PFSK-1 (cell line): ENCODE measurements at regions not wholly inside any gene's neighbourhood (a gene's known extent, or its start where the extent isn't known, plus 50 kb on each side); places are given as distances from the start of the nearest gene placed in this dataset.

Source experiments
- FOXP2 ChIP-seq: optimal IDR thresholded peaks from 2 replicates; pipeline ENCODE3; 2011; ENCODE audit warnings: borderline replicate concordance, control low read depth, inconsistent platforms; ENCODE audit not compliant: insufficient read depth; ENCODE audit errors: extremely low read length, extremely low read depth
- POLR2AphosphoS5 ChIP-seq: IDR thresholded peaks from 2 replicates; pipeline ENCODE4 v1.6.1; 2012; ENCODE audit warnings: low read depth, mild to moderate bottlenecking, control low read depth, low read length, moderate library complexity
- REST ChIP-seq, 2 experiments: IDR thresholded peaks; 2 replicates each; pipeline versions ENCODE4 v1.6.1 to v1.8.0; 2011 to 2012; ENCODE audit warnings: low read depth in 2 of 2, low read length in 2 of 2, control low read depth in 1 of 2, inconsistent platforms in 1 of 2, mild to moderate bottlenecking in 1 of 2, moderate library complexity in 1 of 2; ENCODE audit not compliant: insufficient read depth in 1 of 2
- SIN3A ChIP-seq: IDR thresholded peaks from 2 replicates; pipeline ENCODE4 v1.6.1; 2012; ENCODE audit warnings: mild to moderate bottlenecking, low read length, moderate library complexity, borderline replicate concordance; ENCODE audit not compliant: insufficient read depth
- TAF1 ChIP-seq: IDR thresholded peaks from 2 replicates; pipeline ENCODE4 v1.6.1; 2012; ENCODE audit warnings: low read length, control low read depth, borderline replicate concordance; ENCODE audit not compliant: insufficient read depth

GRCh38 chr13:29693275-29693945 is 97.9 kb upstream of the SLC7A1 start:
- TF ChIP-seq REST (IDR thresholded peaks at IDR 0.05; ENCODE audit: insufficient read depth in 1 of 2, low read depth in 2 of 2, low read length in 2 of 2) (no peak), POLR2AphosphoS5 (no peak), FOXP2 (no peak), SIN3A (no peak), TAF1 (no peak)

DNA sequence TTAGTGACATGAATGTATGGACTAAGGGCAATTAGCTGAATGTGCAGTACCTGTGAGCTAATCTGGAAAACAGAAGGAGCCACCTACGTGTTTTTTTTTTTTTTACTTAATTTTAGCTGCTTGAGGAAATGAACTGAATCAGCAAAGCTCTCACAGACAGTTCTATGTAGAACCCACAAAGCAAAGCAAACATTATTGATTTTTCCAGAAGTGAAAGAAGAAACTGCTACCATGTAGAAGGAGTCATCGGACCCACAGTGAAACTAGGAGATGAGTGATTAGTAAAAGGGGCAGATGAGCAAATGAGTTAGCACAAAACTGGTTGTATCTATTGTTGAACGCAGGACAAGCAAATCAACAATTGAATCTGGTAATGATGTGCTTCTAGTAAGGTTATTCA is 94.1 kb upstream of the SLC7A1 start:
- no peak for TF ChIP-seq POLR2AphosphoS5

- TF ChIP-seq SIN3A = no peak
- no peak for TF ChIP-seq TAF1
- TF ChIP-seq FOXP2 = no peak
- no peak for TF ChIP-seq REST (IDR thresholded peaks at IDR 0.05; ENCODE audit: insufficient read depth in 1 of 2, low read depth in 2 of 2, low read length in 2 of 2)
- TF ChIP-seq POLR2AphosphoS5 = no peak
Observed at GRCh38 chr13:29688193-29688592, 92.7 kb upstream of the SLC7A1 start.

- TF ChIP-seq TAF1 (no peak), REST (IDR thresholded peaks at IDR 0.05; ENCODE audit: insufficient read depth in 1 of 2, low read depth in 2 of 2, low read length in 2 of 2) (no peak), FOXP2 (no peak), POLR2AphosphoS5 (no peak), SIN3A (no peak)
Observed at GRCh38 chr13:29684441-29684840, 89.0 kb upstream of the SLC7A1 start.

- TF ChIP-seq TAF1 = no peak
- TF ChIP-seq REST (IDR thresholded peaks at IDR 0.05; ENCODE audit: insufficient read depth in 1 of 2, low read depth in 2 of 2, low read length in 2 of 2) = no peak
- no peak for TF ChIP-seq POLR2AphosphoS5
- TF ChIP-seq FOXP2 = no peak
- TF ChIP-seq SIN3A = no peak
Observed at GRCh38 chr13:29683041-29683440, 87.6 kb upstream of the SLC7A1 start.
